Mesendoderm (in vitro differentiated cells): ENCODE measurements at regions not wholly inside any gene's neighbourhood (a gene's known extent, or its start where the extent isn't known, plus 50 kb on each side); places are given as distances from the start of the nearest gene placed in this dataset.

ENCODE experiments used
- DNase-seq: peaks from one replicate; pipeline ENCODE4 v3.0.0; 2013
- H2AK5ac ChIP-seq: 2 replicates; pipeline ENCODE4 v1.6.1; 2013; ENCODE audit warnings: low read length, inconsistent platforms
- H2BK120ac ChIP-seq: 2 replicates; pipeline ENCODE4 v1.6.1; 2013; ENCODE audit warnings: low read depth, mild to moderate bottlenecking, low read length, moderate library complexity, mixed read lengths
- H2BK15ac ChIP-seq: replicated peaks from 2 replicates; pipeline ENCODE4 v1.6.1; 2013; ENCODE audit warnings: low read depth, mild to moderate bottlenecking, moderate library complexity
- H2BK5ac ChIP-seq: 2 replicates; pipeline ENCODE4 v1.6.1; 2013; ENCODE audit warnings: low read length, inconsistent platforms
- H3K18ac ChIP-seq: 2 replicates; pipeline ENCODE4 v1.6.1; 2013; ENCODE audit warnings: mild to moderate bottlenecking, low read length, mixed read lengths
- H3K23ac ChIP-seq: one replicate; pipeline ENCODE4 v1.6.1; 2013; ENCODE audit warnings: low read length
- H3K27ac ChIP-seq: 2 replicates; pipeline ENCODE4 v1.5.1; 2013; ENCODE audit warnings: low read depth, mild to moderate bottlenecking, inconsistent platforms, low read length, moderate library complexity
- H3K27me3 ChIP-seq: 2 replicates; pipeline ENCODE4 v1.6.1; 2013; ENCODE audit warnings: low read length, control low read depth, mild to moderate bottlenecking, inconsistent platforms; ENCODE audit not compliant: insufficient read depth, poor library complexity
- H3K36me3 ChIP-seq: 2 replicates; pipeline ENCODE4 v1.6.1; 2013; ENCODE audit warnings: low read length, inconsistent platforms; ENCODE audit not compliant: control insufficient read depth, insufficient read depth
- H3K4ac ChIP-seq: one replicate; pipeline ENCODE4 v1.6.1; 2013; ENCODE audit warnings: low read depth, mild to moderate bottlenecking, low read length, moderate library complexity
- H3K4me1 ChIP-seq: 2 replicates; pipeline ENCODE4 v1.6.1; 2013; ENCODE audit warnings: low read depth, low read length, inconsistent platforms; ENCODE audit not compliant: control insufficient read depth
- H3K4me2 ChIP-seq: 2 replicates; pipeline ENCODE4 v1.6.1; 2013; ENCODE audit warnings: low read length
- H3K4me3 ChIP-seq: 2 replicates; pipeline ENCODE4 v1.5.1; 2013; ENCODE audit warnings: mild to moderate bottlenecking, low read length
- H3K56ac ChIP-seq: one replicate; pipeline ENCODE4 v1.6.1; 2013; ENCODE audit warnings: low read length
- H3K79me1 ChIP-seq: 2 replicates; pipeline ENCODE4 v1.6.1; 2013; ENCODE audit warnings: low read length, inconsistent platforms
- H3K79me2 ChIP-seq: 2 replicates; pipeline ENCODE4 v1.6.1; 2013; ENCODE audit warnings: mild to moderate bottlenecking, low read length; ENCODE audit not compliant: control insufficient read depth, insufficient read depth
- H3K9ac ChIP-seq: 2 replicates; pipeline ENCODE4 v1.6.1; 2013; ENCODE audit warnings: low read length, inconsistent platforms
- H4K5ac ChIP-seq: one replicate; pipeline ENCODE4 v1.6.1; 2013; ENCODE audit warnings: low read length
- H4K8ac ChIP-seq: one replicate; pipeline ENCODE4 v1.6.1; 2013; ENCODE audit warnings: low read depth, mild to moderate bottlenecking, control low read depth, low read length, moderate library complexity
- WGBS: extraction: QIAGEN DNeasy Blood & Tissue Kit; methylation state at CpG from one replicate; pipeline ENCODE4 v1.1.7; 2013; ENCODE audit warnings: low lambda C conversion rate, missing lambda C conversion rate; ENCODE audit not compliant: insufficient coverage; ENCODE audit errors: extremely low coverage; 5-methylcytosine and 5-hydroxymethylcytosine counted together

DNA sequence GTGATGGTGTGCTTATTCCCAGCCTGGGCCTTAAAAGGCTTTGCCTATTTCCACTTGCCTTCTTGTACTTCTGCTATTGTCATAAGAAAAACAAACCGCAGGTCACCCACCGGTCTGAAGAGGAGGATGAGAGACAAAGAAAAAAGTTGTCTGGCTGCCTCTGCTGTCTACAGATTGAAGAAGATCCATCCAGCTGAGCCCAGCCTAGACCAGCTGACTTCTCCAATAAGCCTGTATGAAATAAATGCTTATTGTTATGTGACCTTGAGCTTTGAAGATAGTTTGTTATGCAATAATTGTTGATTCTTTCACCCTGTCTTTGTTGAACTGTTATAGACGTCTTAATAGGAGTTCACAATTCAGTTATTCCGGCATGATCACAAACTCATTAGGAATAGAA is 223.8 kb upstream of the PRSS16 start:
- Histone ChIP-seq H3K4me3 (no peak overlapping the region), H2BK15ac (no peak overlapping the region)

DNA sequence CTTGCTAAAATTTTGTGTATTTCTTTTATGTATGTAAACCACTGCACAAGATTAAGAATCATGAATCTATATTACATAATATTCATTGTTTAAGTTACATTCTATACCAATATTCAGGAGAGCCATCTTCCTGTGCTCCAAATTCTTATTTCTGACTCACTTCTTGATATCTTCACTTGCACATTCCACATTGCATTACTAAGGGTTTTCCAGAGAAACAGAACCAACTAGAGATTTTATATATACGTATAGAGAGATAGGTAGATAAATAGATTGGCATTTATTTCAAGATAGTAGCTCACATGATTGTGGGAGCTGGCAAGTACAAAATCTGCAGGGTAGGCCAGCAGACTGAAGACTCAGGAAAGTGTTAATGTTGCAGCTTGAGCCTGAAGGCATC is 222.2 kb upstream of the PRSS16 start:
- Histone ChIP-seq H3K4me1 (no peaks in the 10 kb centered on the region), H3K27me3 (no peaks in the 10 kb centered on the region), H3K79me2 (no peaks in the 10 kb centered on the region), H3K4me3 (no peak overlapping the region), H3K18ac (no peak overlapping the region), H4K8ac (no peak overlapping the region), H3K36me3 (no peaks in the 10 kb centered on the region), H3K79me1 (no peaks in the 10 kb centered on the region), H2BK15ac (no peak overlapping the region), H3K4ac (no peak overlapping the region), H2AK5ac (no peak overlapping the region), H3K56ac (no peak overlapping the region), H4K5ac (no peak overlapping the region), H3K27ac (no peak overlapping the region), H3K4me2 (no peak overlapping the region), H2BK5ac (no peak overlapping the region), H3K9ac (no peak overlapping the region), H2BK120ac (no peak overlapping the region), H3K23ac (no peak overlapping the region)
- no CpG with 5 or more reads among the region's 1 CpG for WGBS
- no peak for DNase-seq

More for the DNA sequence above, 223.8 kb upstream of the PRSS16 start:
- H3K9ac ChIP-seq: no peak overlapping the region
- no peaks in the 10 kb centered on the region for H3K79me2 ChIP-seq
- no CpG with 5 or more reads among the region's 4 CpGs for WGBS
- no peaks in the 10 kb centered on the region for H3K36me3 ChIP-seq
- no peak overlapping the region for H2BK5ac ChIP-seq
- no peak overlapping the region for H2BK120ac ChIP-seq
- H3K27ac ChIP-seq: no peak overlapping the region
- no peak overlapping the region for H2AK5ac ChIP-seq
- no peak overlapping the region for H3K4ac ChIP-seq
- H3K79me1 ChIP-seq: no peaks in the 10 kb centered on the region
- no peak overlapping the region for H3K18ac ChIP-seq
- H3K4me2 ChIP-seq: no peak overlapping the region
- H3K56ac ChIP-seq: no peak overlapping the region
- H4K5ac ChIP-seq: no peak overlapping the region
- no peak overlapping the region for H4K8ac ChIP-seq
- H3K23ac ChIP-seq: no peak overlapping the region
- H3K27me3 ChIP-seq: no peaks in the 10 kb centered on the region
- no peak for DNase-seq
- H3K4me1 ChIP-seq: no peaks in the 10 kb centered on the region

DNA sequence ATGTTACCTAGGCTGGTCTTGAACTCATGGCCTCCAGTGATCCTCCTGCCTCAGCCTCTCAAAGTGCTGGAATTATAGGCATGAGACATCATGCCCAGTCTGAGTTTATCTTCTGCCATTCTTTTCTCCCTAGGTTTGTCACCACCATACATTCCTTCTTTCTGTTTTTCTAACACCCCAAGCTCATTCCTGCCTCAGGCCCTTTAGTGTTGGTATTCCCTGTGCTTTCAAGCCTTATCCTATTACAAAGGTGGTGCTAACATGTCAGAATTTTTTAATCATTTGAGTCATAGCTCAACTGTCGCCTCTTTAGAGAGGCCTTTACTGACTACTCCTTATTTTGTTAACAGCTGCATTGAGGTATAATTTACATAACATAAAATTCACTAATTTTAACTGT is 221.1 kb upstream of the PRSS16 start:
- no peak overlapping the region for H3K18ac ChIP-seq
- no CpG with 5 or more reads among the region's 1 CpG for WGBS
- H3K56ac ChIP-seq: no peak overlapping the region
- H3K36me3 ChIP-seq: no peaks in the 10 kb centered on the region
- H4K5ac ChIP-seq: no peak overlapping the region
- no peak overlapping the region for H2BK15ac ChIP-seq
- H3K27me3 ChIP-seq: no peaks in the 10 kb centered on the region
- no peak overlapping the region for H3K23ac ChIP-seq
- no peak overlapping the region for H2AK5ac ChIP-seq
- no peak overlapping the region for H3K9ac ChIP-seq
- H2BK5ac ChIP-seq: no peak overlapping the region
- no peak overlapping the region for H4K8ac ChIP-seq
- no peak overlapping the region for H3K4me2 ChIP-seq
- DNase-seq: peak; percentile 39
- no peak overlapping the region for H3K4ac ChIP-seq
- H3K79me2 ChIP-seq: no peaks in the 10 kb centered on the region
- H3K79me1 ChIP-seq: no peaks in the 10 kb centered on the region
- H3K4me1 ChIP-seq: no peaks in the 10 kb centered on the region
- no peak overlapping the region for H2BK120ac ChIP-seq
- no peak overlapping the region for H3K27ac ChIP-seq
- H3K4me3 ChIP-seq: no peak overlapping the region

- no peak overlapping the region for H3K4ac ChIP-seq
- no peaks in the 10 kb centered on the region for H3K79me1 ChIP-seq
- H3K56ac ChIP-seq: no peak overlapping the region
- no peak overlapping the region for H3K4me3 ChIP-seq
- no peak overlapping the region for H3K23ac ChIP-seq
- no peaks in the 10 kb centered on the region for H3K79me2 ChIP-seq
- H2BK15ac ChIP-seq: no peak overlapping the region
- no peak overlapping the region for H3K18ac ChIP-seq
- no peak overlapping the region for H4K5ac ChIP-seq
- no peak for DNase-seq
- H3K4me1 ChIP-seq: no peaks in the 10 kb centered on the region
- no peaks in the 10 kb centered on the region for H3K27me3 ChIP-seq
- H2BK120ac ChIP-seq: no peak overlapping the region
- H3K9ac ChIP-seq: no peak overlapping the region
- H2AK5ac ChIP-seq: no peak overlapping the region
- H4K8ac ChIP-seq: no peak overlapping the region
- no peak overlapping the region for H3K4me2 ChIP-seq
- no peak overlapping the region for H3K27ac ChIP-seq
- no CpG with 5 or more reads among the region's 1 CpG for WGBS
- no peak overlapping the region for H2BK5ac ChIP-seq
- H3K36me3 ChIP-seq: no peaks in the 10 kb centered on the region
Measured at GRCh38 chr6:27031302-27031701, 216.2 kb upstream of the PRSS16 start.

GRCh38 chr6:27038498-27038897 is 209.0 kb upstream of the PRSS16 start:
- no peak overlapping the region for H3K4ac ChIP-seq
- H3K23ac ChIP-seq: no peak overlapping the region

GRCh38 chr6:27040244-27041042 is 207.1 kb upstream of the PRSS16 start:
- Histone ChIP-seq H2AK5ac (no peak overlapping the region), H3K36me3 (no peaks in the 10 kb centered on the region), H3K4ac (no peak overlapping the region), H3K27ac (no peak overlapping the region), H3K4me3 (no peak overlapping the region), H3K27me3 (no peaks in the 10 kb centered on the region), H3K56ac (no peak overlapping the region), H3K79me2 (no peaks in the 10 kb centered on the region), H4K5ac (no peak overlapping the region), H2BK5ac (no peak overlapping the region), H3K79me1 (no peaks in the 10 kb centered on the region), H2BK120ac (no peak overlapping the region), H3K23ac (no peak overlapping the region), H3K4me2 (no peak overlapping the region), H3K4me1 (no peaks in the 10 kb centered on the region), H4K8ac (no peak overlapping the region), H2BK15ac (no peak overlapping the region), H3K18ac (no peak overlapping the region), H3K9ac (no peak overlapping the region)
- peak; percentile 18 for DNase-seq
- WGBS: no CpG with 5 or more reads among the region's 7 CpGs

More at GRCh38 chr6:27038498-27038897, 209.0 kb upstream of the PRSS16 start:
- H3K4me1 ChIP-seq: no peaks in the 10 kb centered on the region
- no peak overlapping the region for H2BK15ac ChIP-seq
- H3K56ac ChIP-seq: no peak overlapping the region
- H2AK5ac ChIP-seq: no peak overlapping the region
- no peaks in the 10 kb centered on the region for H3K36me3 ChIP-seq
- no peaks in the 10 kb centered on the region for H3K27me3 ChIP-seq
- no peaks in the 10 kb centered on the region for H3K79me1 ChIP-seq
- H4K8ac ChIP-seq: no peak overlapping the region
- H2BK5ac ChIP-seq: no peak overlapping the region
- H3K9ac ChIP-seq: no peak overlapping the region
- no peaks in the 10 kb centered on the region for H3K79me2 ChIP-seq
- no peak overlapping the region for H3K27ac ChIP-seq
- H3K4me3 ChIP-seq: no peak overlapping the region
- no peak for DNase-seq
- H2BK120ac ChIP-seq: no peak overlapping the region
- H3K4me2 ChIP-seq: no peak overlapping the region
- no peak overlapping the region for H4K5ac ChIP-seq
- H3K18ac ChIP-seq: no peak overlapping the region
